K562 (cell line): ENCODE measurements at regions not wholly inside any gene's neighbourhood (a gene's known extent, or its start where the extent isn't known, plus 50 kb on each side); places are given as distances from the start of the nearest gene placed in this dataset.

Experiments used
- ATAC-seq: fragments of 200-7000 bp; cut with Tn5 transposase; 3 replicates; pipeline ENCODE4 v1.9.1; 2020; ENCODE audit warnings: moderate library complexity
- BruUV-seq: library from RNA; stranded (reverse); fragments of 400-500 nt; replicated peaks from 2 replicates; lab custom pipeline; 2021; lab: Mats Ljungman, UMichigan
- CTCF ChIA-PET: fragments of 300-600 bp; formaldehyde crosslinking; extraction: SDS; loops from one replicate; lab custom pipeline; 2021; ENCODE audit warnings: low intra/inter-chr PET ratio; lab: Yijun Ruan, JAX
- POLR2A ChIA-PET: fragments of 300-600, 350-650 bp; sonication (Branson Sonifier 250); formaldehyde crosslinking; extraction: SDS; loops from one replicate; lab custom pipeline; 2021; ENCODE audit warnings: antibody characterized with exemption, inconsistent platforms; lab: Yijun Ruan, JAX
- DNase-seq, 4 experiments: peaks; one replicate each; pipeline versions ENCODE4 v3.0.0 to v3.0.0-alpha.2; 2011 to 2018; ENCODE audit warnings: low spot score in 3 of 4, mixed read lengths in 3 of 4; ENCODE audit errors: extremely low read depth in 1 of 4
- FAIRE-seq: peaks from 2 replicates; lab custom pipeline; 2011; peaks lifted over from hg19 to GRCh38; lab: Jason Lieb, UNC
- H2AFZ ChIP-seq: 2 replicates; pipeline ENCODE4 v1.6.0; 2011; ENCODE audit warnings: low read depth, low read length, control low read depth, inconsistent platforms
- H3K27ac ChIP-seq: fragments of 200-600 bp; 3 replicates; pipeline ENCODE4 v1.8.0; 2011; ENCODE audit warnings: low read depth, mild to moderate bottlenecking, control low read depth, inconsistent platforms, low read length, moderate library complexity, mixed read lengths; ENCODE audit errors: extremely low read depth
- H3K27me3 ChIP-seq, 2 experiments: fragments of 300-600 bp in 1 of 2; 2 replicates in 1 of 2; 3 replicates in 1 of 2; pipeline versions ENCODE4 v1.6.0 to v1.8.0; 2011; ENCODE audit warnings: inconsistent platforms in 2 of 2, low read length in 2 of 2, mild to moderate bottlenecking in 1 of 2, mixed read lengths in 1 of 2, moderate library complexity in 1 of 2; ENCODE audit not compliant: control insufficient read depth in 2 of 2, insufficient read depth in 2 of 2
- H3K36me3 ChIP-seq: fragments of 300-600 bp; 3 replicates; pipeline ENCODE4 v1.8.0; 2011; ENCODE audit warnings: mild to moderate bottlenecking, low read length, inconsistent platforms; ENCODE audit not compliant: control insufficient read depth, insufficient read depth
- H3K4me1 ChIP-seq, 2 experiments: fragments of 200-600 bp in 1 of 2; replicated peaks in 1 of 2; 2 replicates in 1 of 2; 3 replicates in 1 of 2; pipeline versions ENCODE4 v1.5.1 to v1.8.0; 2011; ENCODE audit warnings: inconsistent platforms in 2 of 2, low read length in 2 of 2, mild to moderate bottlenecking in 1 of 2, mixed read lengths in 1 of 2, moderate library complexity in 1 of 2; ENCODE audit not compliant: control insufficient read depth in 2 of 2, insufficient read depth in 2 of 2
- H3K4me2 ChIP-seq: 2 replicates; pipeline ENCODE4 v1.6.1; 2011; ENCODE audit warnings: low read length, control low read depth, inconsistent platforms, mixed read lengths; ENCODE audit not compliant: insufficient read depth
- H3K4me3 ChIP-seq: fragments of 200-600 bp; sonication (generic), shearing (Covaris generic); 2 replicates; pipeline ENCODE4 v1.5.1; 2016; ENCODE audit warnings: control low read depth, inconsistent platforms
- H3K79me2 ChIP-seq: fragments of 200-600 bp; 3 replicates; pipeline ENCODE4 v1.8.0; 2011; ENCODE audit warnings: low read length, inconsistent platforms; ENCODE audit not compliant: control insufficient read depth, insufficient read depth
- H3K9ac ChIP-seq, 2 experiments: 2 replicates each; pipeline versions ENCODE4 v1.6.0 to v1.6.1; 2011; ENCODE audit warnings: low read depth in 2 of 2, low read length in 2 of 2, control low read depth in 1 of 2, inconsistent platforms in 1 of 2, mild to moderate bottlenecking in 1 of 2, mixed read lengths in 1 of 2; ENCODE audit not compliant: insufficient read depth in 1 of 2
- H3K9me1 ChIP-seq: one replicate; pipeline ENCODE4 v1.6.0; 2011; ENCODE audit warnings: inconsistent platforms, mild to moderate bottlenecking, low read length, moderate library complexity; ENCODE audit not compliant: control insufficient read depth, insufficient read depth
- H3K9me3 ChIP-seq: replicated peaks from 2 replicates; pipeline ENCODE4 v1.5.1; 2011; ENCODE audit warnings: low read depth, low read length, inconsistent platforms; ENCODE audit not compliant: control insufficient read depth, insufficient read depth
- H4K20me1 ChIP-seq: replicated peaks from 2 replicates; pipeline ENCODE4 v1.6.1; 2011; ENCODE audit warnings: low read length, inconsistent platforms, mixed read lengths; ENCODE audit not compliant: control insufficient read depth, insufficient read depth
- FOXP4 ChIP-seq: sonication (generic); formaldehyde crosslinking; IDR thresholded peaks from 2 replicates; pipeline ENCODE4 v1.8.0; 2022; ENCODE audit warnings: mild to moderate bottlenecking, missing genetic modification reagents, borderline replicate concordance
- MXI1 ChIP-seq: IDR thresholded peaks from 2 replicates; pipeline ENCODE4 v1.6.1; 2011; ENCODE audit warnings: low read depth, mild to moderate bottlenecking, improper control_type of control experiment, low read length
- POLR2A ChIP-seq: fragments of 450-650 bp; conservative IDR thresholded peaks from 2 replicates; pipeline ENCODE4 v1.6.1; 2016
- ZBTB40 ChIP-seq, 2 experiments: fragments of 450-650 bp in 1 of 2; sonication (generic) in 1 of 2; formaldehyde crosslinking in 1 of 2; IDR thresholded peaks; 2 replicates each; pipeline versions ENCODE4 v1.7.1 to v1.9.0; 2016 to 2022; ENCODE audit warnings: inconsistent platforms in 1 of 2, mild to moderate bottlenecking in 1 of 2, missing genetic modification reagents in 1 of 2
- ZBTB8A ChIP-seq: fragments of 450-650 bp; IDR thresholded peaks from 2 replicates; pipeline ENCODE4 v1.6.1; 2018; ENCODE audit warnings: mild to moderate bottlenecking, moderate library complexity; ENCODE audit not compliant: partially characterized antibody
- ZFP91 ChIP-seq: sonication (generic); formaldehyde crosslinking; IDR thresholded peaks from 2 replicates; pipeline ENCODE4 v1.8.0; 2022; ENCODE audit warnings: mild to moderate bottlenecking, missing genetic modification reagents
- ZNF217 ChIP-seq: sonication (generic); formaldehyde crosslinking; IDR thresholded peaks from 2 replicates; pipeline ENCODE4 v1.8.0; 2022; ENCODE audit warnings: mild to moderate bottlenecking, missing genetic modification reagents
- ZNF655 ChIP-seq: fragments of 250-450 bp; sonication (Bioruptor Pico); IDR thresholded peaks from 2 replicates; pipeline ENCODE4 v1.5.0; 2021
- WGBS: fragments of 100-300 bp; shearing (Covaris generic); methylation state at CpG from one replicate; pipeline ENCODE4 v1.1.6; 2016; ENCODE audit warnings: low coverage, mixed read lengths; ENCODE audit not compliant: insufficient coverage; ENCODE audit errors: missing lambda C conversion rate; 5-methylcytosine and 5-hydroxymethylcytosine counted together
- in situ Hi-C: fragments of 300-500 bp; cut with MboI; formaldehyde crosslinking; loops from 4 replicates; pipeline ENCODE4 v1.15.0; 2018; ENCODE audit warnings: inconsistent platforms, mixed read lengths
- intact Hi-C: fragments of 100-400 bp; cut with micrococcal nuclease; formaldehyde crosslinking; loops from 2 replicates; pipeline ENCODE4 v1.14.2; 2022

DNA sequence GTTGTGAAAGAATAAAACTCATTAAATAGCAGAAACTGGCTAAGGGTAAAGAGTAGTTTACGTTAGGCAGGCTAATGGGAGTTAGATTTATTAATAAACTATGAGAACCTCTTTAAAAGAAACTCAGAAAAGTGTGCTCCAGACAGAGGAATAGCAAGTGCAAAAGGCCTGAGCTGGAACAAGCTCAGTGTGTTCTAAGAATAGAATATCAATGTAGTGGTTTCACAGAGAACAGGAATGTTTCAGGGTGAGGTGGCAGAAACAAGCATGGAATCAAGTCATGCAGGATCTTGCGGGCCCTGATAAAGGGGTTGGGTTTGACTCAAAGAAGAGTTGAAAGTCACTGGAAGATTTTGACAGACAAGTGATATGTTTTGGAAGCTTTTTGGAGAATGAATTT is 164.0 kb upstream of the HS3ST3A1 start:
- Histone ChIP-seq H3K9me1 (no peaks in the 10 kb centered on the region), H3K36me3 (no peaks in the 10 kb centered on the region), H3K9me3 (no peaks in the 10 kb centered on the region), H3K4me1 (no peaks in the 10 kb centered on the region), H3K9ac (no peak overlapping the region), H3K4me2 (no peak overlapping the region), H3K4me3 (no peak overlapping the region), H4K20me1 (no peaks in the 10 kb centered on the region), H3K27me3 (no peaks in the 10 kb centered on the region), H2AFZ (no peak overlapping the region), H3K27ac (no peak overlapping the region), H3K79me2 (no peaks in the 10 kb centered on the region)
- in situ Hi-C loops: no loop called here
- DNase-seq (no peak), FAIRE-seq (no peak), ATAC-seq (no peak)
- BruUV-seq: no TSS peak
- WGBS: 0% methylated on average over 2 of the region's 2 CpGs
- intact Hi-C loops: no loop called here
- ChIA-PET CTCF (no interaction called here), POLR2A (no interaction called here)
- no peak for TF ChIP-seq FOXP4 (CRISPR knock-in tag)
- TF ChIP-seq POLR2A: no peak
- no peak for TF ChIP-seq MXI1
- no peak for TF ChIP-seq ZNF655 (CRISPR knock-in tag)
- TF ChIP-seq ZBTB8A: no peak
- no peak for TF ChIP-seq ZFP91 (CRISPR knock-in tag)
- TF ChIP-seq ZBTB40 (IDR thresholded peaks at IDR 0.05): no peak
- TF ChIP-seq ZBTB40 (CRISPR knock-in tag; IDR thresholded peaks at IDR 0.05): no peak
- no peak for TF ChIP-seq ZNF217
